Suprapubic skin (tissue), 4 donors: ENCODE measurements at regions not wholly inside any gene's neighbourhood (a gene's known extent, or its start where the extent isn't known, plus 50 kb on each side); places are given as distances from the start of the nearest gene placed in this dataset.

ENCODE experiments used
- DNase-seq, 2 donors: peaks; one replicate each; pipeline ENCODE4 v3.0.0-alpha.2; 2019; ENCODE audit warnings: low spot score in 2 of 2
- H3K27ac ChIP-seq: fragments of 200-600 bp; sonication (generic); one replicate; pipeline ENCODE4 v1.5.1; 2019
- H3K27me3 ChIP-seq: fragments of 200-600 bp; sonication (generic); one replicate; pipeline ENCODE4 v1.5.1; 2019
- H3K36me3 ChIP-seq: fragments of 200-600 bp; sonication (generic); one replicate; pipeline ENCODE4 v1.5.1; 2019
- H3K4me1 ChIP-seq: fragments of 200-600 bp; sonication (generic); one replicate; pipeline ENCODE4 v1.5.1; 2019
- H3K4me3 ChIP-seq: fragments of 200-600 bp; sonication (generic); one replicate; pipeline ENCODE4 v1.5.1; 2019; ENCODE audit warnings: mild to moderate bottlenecking
- H3K9me3 ChIP-seq: fragments of 200-600 bp; sonication (generic); one replicate; pipeline ENCODE4 v1.5.1; 2019
- CTCF ChIP-seq, 2 donors: fragments of 200-600 bp in 1 of 2; fragments of 450-650 bp in 1 of 2; sonication (generic) in 1 of 2; IDR thresholded peaks; one replicate each; pipeline ENCODE4 v1.5.1; 2016 to 2019; ENCODE audit warnings: antibody characterized with exemption in 2 of 2, mild to moderate bottlenecking in 1 of 2, moderate library complexity in 1 of 2
- EP300 ChIP-seq: sonication (generic); formaldehyde crosslinking; IDR thresholded peaks from one replicate; pipeline ENCODE4 v1.6.1; 2017; ENCODE audit warnings: antibody characterized with exemption
- POLR2A ChIP-seq, 2 donors: fragments of 450-650 bp; IDR thresholded peaks; one replicate each; pipeline ENCODE4 v1.6.1; 2017; ENCODE audit warnings: antibody characterized with exemption in 2 of 2, mild to moderate bottlenecking in 2 of 2, moderate library complexity in 2 of 2
- POLR2AphosphoS5 ChIP-seq, 3 donors: sonication (generic); formaldehyde crosslinking; IDR thresholded peaks; one replicate each; pipeline ENCODE4 v1.6.1; 2017; ENCODE audit warnings: antibody characterized with exemption in 3 of 3
- WGBS: methylation state at CpG from one replicate; pipeline ENCODE4 v1.1.5; 2018; 5-methylcytosine and 5-hydroxymethylcytosine counted together

GRCh38 chr6:105909106-105909505 lies 177.0 kb upstream of the PRDM1 start:
- Histone ChIP-seq H3K4me1 (no peaks in the 10 kb centered on the region), H3K9me3 (no peaks in the 10 kb centered on the region), H3K27me3 (no peaks in the 10 kb centered on the region), H3K4me3 (no peak overlapping the region), H3K27ac (no peak overlapping the region), H3K36me3 (no peaks in the 10 kb centered on the region)
- no peak for DNase-seq
- no peak for TF ChIP-seq CTCF (IDR thresholded peaks at IDR 0.05)
- no peak for TF ChIP-seq POLR2AphosphoS5 (IDR thresholded peaks at IDR 0.05)
- TF ChIP-seq POLR2A (IDR thresholded peaks at IDR 0.05): no peak
- no peak for TF ChIP-seq EP300
- whole genome bisulfite sequencing: 85% methylated on average over 6 of the region's 6 CpGs

DNA sequence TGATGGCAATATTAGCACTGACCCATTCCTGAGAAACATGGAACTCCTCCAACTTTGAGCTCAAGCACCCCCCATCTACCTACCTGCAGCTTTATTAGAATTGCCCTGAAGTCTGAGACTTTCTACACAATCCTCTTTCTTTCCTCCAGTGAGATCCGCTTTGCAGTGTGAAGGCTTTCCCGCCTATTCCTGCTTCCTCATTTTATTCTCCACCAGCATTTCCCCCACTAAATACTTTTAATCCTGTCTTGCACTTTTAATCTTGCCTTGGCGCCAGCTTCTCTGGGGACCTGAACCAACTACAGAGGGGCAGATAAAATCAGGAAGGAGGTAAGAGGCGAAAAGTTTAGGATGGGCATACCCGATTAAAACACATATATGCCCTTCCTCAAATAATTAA lies 178.1 kb upstream of the PRDM1 start:
- Histone ChIP-seq H3K27ac (no peak overlapping the region), H3K9me3 (no peaks in the 10 kb centered on the region), H3K4me3 (no peak overlapping the region), H3K27me3 (no peaks in the 10 kb centered on the region), H3K4me1 (no peaks in the 10 kb centered on the region), H3K36me3 (no peaks in the 10 kb centered on the region)
- 97% methylated on average over 5 of the region's 5 CpGs for whole genome bisulfite sequencing
- DNase-seq: no peak
- TF ChIP-seq POLR2AphosphoS5 (IDR thresholded peaks at IDR 0.05): no peak
- no peak for TF ChIP-seq EP300
- TF ChIP-seq CTCF (IDR thresholded peaks at IDR 0.05): no peak
- TF ChIP-seq POLR2A (IDR thresholded peaks at IDR 0.05): no peak

DNA sequence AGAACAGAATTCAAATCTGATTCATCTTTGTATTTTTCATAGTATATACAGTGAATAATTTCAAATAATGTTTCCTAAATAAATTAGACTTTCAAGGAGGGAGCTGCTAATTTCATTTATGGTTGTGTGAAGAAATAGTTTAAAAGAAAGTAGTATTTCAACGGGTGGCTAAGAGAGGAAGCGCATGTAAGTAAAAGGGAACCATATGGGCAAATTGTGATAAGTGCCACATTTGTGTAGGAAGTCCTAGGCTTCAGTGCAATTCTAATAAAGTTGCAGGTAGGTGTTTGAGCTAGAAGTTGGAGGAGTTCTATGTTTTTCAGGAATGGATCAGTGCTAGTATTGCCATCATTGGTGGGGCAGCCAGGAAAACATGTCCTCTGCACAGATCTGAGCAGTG lies 178.8 kb upstream of the PRDM1 start:
- Histone ChIP-seq H3K4me1 (no peaks in the 10 kb centered on the region), H3K27me3 (no peaks in the 10 kb centered on the region), H3K4me3 (no peak overlapping the region), H3K36me3 (no peaks in the 10 kb centered on the region), H3K27ac (no peak overlapping the region), H3K9me3 (no peaks in the 10 kb centered on the region)
- 89% methylated on average over 2 of the region's 2 CpGs for WGBS
- DNase-seq: no peak
- TF ChIP-seq POLR2AphosphoS5 (IDR thresholded peaks at IDR 0.05): no peak
- TF ChIP-seq CTCF (IDR thresholded peaks at IDR 0.05): no peak

GRCh38 chr6:105902401-105903031 lies 183.6 kb upstream of the PRDM1 start:
- 52% methylated on average over 8 of the region's 8 CpGs for WGBS
- no peak overlapping the region for H3K27ac ChIP-seq
- no peaks in the 10 kb centered on the region for H3K27me3 ChIP-seq
- H3K4me1 ChIP-seq: peaks cover 7% of the 10 kb centered on the region
- no peaks in the 10 kb centered on the region for H3K36me3 ChIP-seq
- DNase-seq: no peak
- no peak overlapping the region for H3K4me3 ChIP-seq
- H3K9me3 ChIP-seq: no peaks in the 10 kb centered on the region
- TF ChIP-seq POLR2A (IDR thresholded peaks at IDR 0.05): no peak
- no peak for TF ChIP-seq CTCF (IDR thresholded peaks at IDR 0.05)

DNA sequence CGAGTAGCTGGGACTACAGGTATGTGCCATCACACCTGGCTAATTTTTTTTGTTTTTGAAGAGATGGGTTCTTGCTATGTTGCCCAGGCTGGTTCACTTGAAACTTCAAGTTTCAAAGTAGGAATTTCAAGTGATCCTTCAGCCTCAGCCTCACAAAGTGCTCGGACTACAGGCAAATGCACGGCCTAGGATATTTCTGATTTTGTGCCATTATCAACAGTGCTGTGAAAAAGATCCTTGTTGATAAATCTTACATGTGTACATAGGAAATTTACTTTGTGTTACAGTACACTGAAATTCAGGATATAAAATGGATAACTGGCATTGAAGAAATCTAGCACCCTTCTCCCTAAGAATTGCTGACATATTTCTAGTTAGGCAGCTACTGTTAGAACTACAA lies 184.6 kb upstream of the PRDM1 start:
- no peaks in the 10 kb centered on the region for H3K27me3 ChIP-seq
- no peak overlapping the region for H3K27ac ChIP-seq
- no peaks in the 10 kb centered on the region for H3K36me3 ChIP-seq
- no peaks in the 10 kb centered on the region for H3K9me3 ChIP-seq
- TF ChIP-seq EP300: no peak
- TF ChIP-seq POLR2AphosphoS5 (IDR thresholded peaks at IDR 0.05): no peak
- no peak for TF ChIP-seq CTCF (IDR thresholded peaks at IDR 0.05)
- no peak for TF ChIP-seq POLR2A (IDR thresholded peaks at IDR 0.05)
- 98% methylated on average over 3 of the region's 3 CpGs for WGBS
- H3K4me3 ChIP-seq: no peak overlapping the region
- DNase-seq: no peak
- H3K4me1 ChIP-seq: peaks cover 7% of the 10 kb centered on the region
